K562 (cell line): ENCODE measurements at regions not wholly inside any gene's neighbourhood (a gene's known extent, or its start where the extent isn't known, plus 50 kb on each side); places are given as distances from the start of the nearest gene placed in this dataset.

Experiments used
- ATAC-seq: fragments of 200-7000 bp; cut with Tn5 transposase; 3 replicates; pipeline ENCODE4 v1.9.1; 2020; ENCODE audit warnings: moderate library complexity
- BruUV-seq: library from RNA; stranded (reverse); fragments of 400-500 nt; replicated peaks from 2 replicates; lab custom pipeline; 2021; lab: Mats Ljungman, UMichigan
- CTCF ChIA-PET: fragments of 300-600 bp; formaldehyde crosslinking; extraction: SDS; loops from one replicate; lab custom pipeline; 2021; ENCODE audit warnings: low intra/inter-chr PET ratio; lab: Yijun Ruan, JAX
- POLR2A ChIA-PET: fragments of 300-600, 350-650 bp; sonication (Branson Sonifier 250); formaldehyde crosslinking; extraction: SDS; loops from one replicate; lab custom pipeline; 2021; ENCODE audit warnings: antibody characterized with exemption, inconsistent platforms; lab: Yijun Ruan, JAX
- DNase-seq, 4 experiments: peaks; one replicate each; pipeline versions ENCODE4 v3.0.0 to v3.0.0-alpha.2; 2011 to 2018; ENCODE audit warnings: low spot score in 3 of 4, mixed read lengths in 3 of 4; ENCODE audit errors: extremely low read depth in 1 of 4
- FAIRE-seq: peaks from 2 replicates; lab custom pipeline; 2011; peaks lifted over from hg19 to GRCh38; lab: Jason Lieb, UNC
- H2AFZ ChIP-seq: 2 replicates; pipeline ENCODE4 v1.6.0; 2011; ENCODE audit warnings: low read depth, low read length, control low read depth, inconsistent platforms
- H3K27ac ChIP-seq: fragments of 200-600 bp; 3 replicates; pipeline ENCODE4 v1.8.0; 2011; ENCODE audit warnings: low read depth, mild to moderate bottlenecking, control low read depth, inconsistent platforms, low read length, moderate library complexity, mixed read lengths; ENCODE audit errors: extremely low read depth
- H3K27me3 ChIP-seq, 2 experiments: fragments of 300-600 bp in 1 of 2; 2 replicates in 1 of 2; 3 replicates in 1 of 2; pipeline versions ENCODE4 v1.6.0 to v1.8.0; 2011; ENCODE audit warnings: inconsistent platforms in 2 of 2, low read length in 2 of 2, mild to moderate bottlenecking in 1 of 2, mixed read lengths in 1 of 2, moderate library complexity in 1 of 2; ENCODE audit not compliant: control insufficient read depth in 2 of 2, insufficient read depth in 2 of 2
- H3K36me3 ChIP-seq: fragments of 300-600 bp; 3 replicates; pipeline ENCODE4 v1.8.0; 2011; ENCODE audit warnings: mild to moderate bottlenecking, low read length, inconsistent platforms; ENCODE audit not compliant: control insufficient read depth, insufficient read depth
- H3K4me1 ChIP-seq, 2 experiments: fragments of 200-600 bp in 1 of 2; replicated peaks in 1 of 2; 2 replicates in 1 of 2; 3 replicates in 1 of 2; pipeline versions ENCODE4 v1.5.1 to v1.8.0; 2011; ENCODE audit warnings: inconsistent platforms in 2 of 2, low read length in 2 of 2, mild to moderate bottlenecking in 1 of 2, mixed read lengths in 1 of 2, moderate library complexity in 1 of 2; ENCODE audit not compliant: control insufficient read depth in 2 of 2, insufficient read depth in 2 of 2
- H3K4me2 ChIP-seq: 2 replicates; pipeline ENCODE4 v1.6.1; 2011; ENCODE audit warnings: low read length, control low read depth, inconsistent platforms, mixed read lengths; ENCODE audit not compliant: insufficient read depth
- H3K4me3 ChIP-seq: fragments of 200-600 bp; sonication (generic), shearing (Covaris generic); 2 replicates; pipeline ENCODE4 v1.5.1; 2016; ENCODE audit warnings: control low read depth, inconsistent platforms
- H3K79me2 ChIP-seq: fragments of 200-600 bp; 3 replicates; pipeline ENCODE4 v1.8.0; 2011; ENCODE audit warnings: low read length, inconsistent platforms; ENCODE audit not compliant: control insufficient read depth, insufficient read depth
- H3K9ac ChIP-seq, 2 experiments: 2 replicates each; pipeline versions ENCODE4 v1.6.0 to v1.6.1; 2011; ENCODE audit warnings: low read depth in 2 of 2, low read length in 2 of 2, control low read depth in 1 of 2, inconsistent platforms in 1 of 2, mild to moderate bottlenecking in 1 of 2, mixed read lengths in 1 of 2; ENCODE audit not compliant: insufficient read depth in 1 of 2
- H3K9me1 ChIP-seq: one replicate; pipeline ENCODE4 v1.6.0; 2011; ENCODE audit warnings: inconsistent platforms, mild to moderate bottlenecking, low read length, moderate library complexity; ENCODE audit not compliant: control insufficient read depth, insufficient read depth
- H3K9me3 ChIP-seq: replicated peaks from 2 replicates; pipeline ENCODE4 v1.5.1; 2011; ENCODE audit warnings: low read depth, low read length, inconsistent platforms; ENCODE audit not compliant: control insufficient read depth, insufficient read depth
- H4K20me1 ChIP-seq: replicated peaks from 2 replicates; pipeline ENCODE4 v1.6.1; 2011; ENCODE audit warnings: low read length, inconsistent platforms, mixed read lengths; ENCODE audit not compliant: control insufficient read depth, insufficient read depth
- HDAC2 ChIP-seq: fragments of 450-650 bp; IDR thresholded peaks from 2 replicates; pipeline ENCODE4 v1.6.1; 2016; ENCODE audit warnings: mild to moderate bottlenecking
- MTA2 ChIP-seq: fragments of 450-650 bp; IDR thresholded peaks from 2 replicates; pipeline ENCODE4 v1.6.1; 2016; ENCODE audit warnings: low read depth
- RNF219 ChIP-seq: fragments of 250-450 bp; sonication (Bioruptor Pico); IDR thresholded peaks from 2 replicates; pipeline ENCODE4 v1.5.0; 2022; ENCODE audit warnings: mild to moderate bottlenecking
- SIN3B ChIP-seq: fragments of 450-650 bp; IDR thresholded peaks from 2 replicates; pipeline ENCODE4 v1.6.1; 2017; ENCODE audit warnings: low read depth, mild to moderate bottlenecking, moderate library complexity
- TCF15 ChIP-seq: fragments of 250-450 bp; sonication (Bioruptor Pico); IDR thresholded peaks from 2 replicates; pipeline ENCODE4 v1.8.0; 2022; ENCODE audit warnings: moderate library complexity, mild to moderate bottlenecking, inconsistent platforms
- TRIM28 ChIP-seq: fragments of 450-650 bp; IDR thresholded peaks from 2 replicates; pipeline ENCODE4 v1.6.1; 2017
- ZNF12 ChIP-seq: sonication (generic); formaldehyde crosslinking; IDR thresholded peaks from 2 replicates; pipeline ENCODE4 v1.4.0; 2020; ENCODE audit warnings: mild to moderate bottlenecking, missing genetic modification reagents
- ZNF140 ChIP-seq: fragments of 250-450 bp; sonication (Bioruptor Pico); IDR thresholded peaks from 2 replicates; pipeline ENCODE4 v1.8.0; 2021; ENCODE audit warnings: moderate library complexity, mild to moderate bottlenecking, inconsistent platforms
- ZNF184 ChIP-seq: sonication (generic); formaldehyde crosslinking; IDR thresholded peaks from 2 replicates; pipeline ENCODE4 v1.5.0; 2020; ENCODE audit warnings: missing genetic modification reagents
- WGBS: fragments of 100-300 bp; shearing (Covaris generic); methylation state at CpG from one replicate; pipeline ENCODE4 v1.1.6; 2016; ENCODE audit warnings: low coverage, mixed read lengths; ENCODE audit not compliant: insufficient coverage; ENCODE audit errors: missing lambda C conversion rate; 5-methylcytosine and 5-hydroxymethylcytosine counted together
- in situ Hi-C: fragments of 300-500 bp; cut with MboI; formaldehyde crosslinking; loops from 4 replicates; pipeline ENCODE4 v1.15.0; 2018; ENCODE audit warnings: inconsistent platforms, mixed read lengths
- intact Hi-C: fragments of 100-400 bp; cut with micrococcal nuclease; formaldehyde crosslinking; loops from 2 replicates; pipeline ENCODE4 v1.14.2; 2022

GRCh38 chr5:88376728-88377127 lies 108.1 kb upstream of the TMEM161B start:
- peaks cover 0 to 10% of the 10 kb centered on the region in 2 experiments; a peak in 3 of 5 replicates for H3K4me1 ChIP-seq
- TF ChIP-seq MTA2 (no peak), TRIM28 (no peak), HDAC2 (no peak), TCF15 (no peak), RNF219 (CRISPR knock-in tag) (no peak), ZNF184 (CRISPR knock-in tag) (no peak), SIN3B (no peak), ZNF12 (CRISPR knock-in tag) (no peak), ZNF140 (CRISPR knock-in tag) (no peak)
- TF ChIP-seq, all 486 proteins: peak for 0
- no peak overlapping the region for H3K4me2 ChIP-seq
- CTCF ChIA-PET: no interaction called here
- no peak for ATAC-seq
- no peaks in the 10 kb centered on the region for H3K79me2 ChIP-seq
- POLR2A ChIA-PET: interaction anchor here (0.6 to 1.2 kb wide), 2 partner anchors 11 to 18 kb away, joined by 3 to 4 read pairs; no protein-coding TSS in a partner anchor
- FAIRE-seq: no peak
- intact Hi-C loops (loop anchor here (10.0 kb wide), 1 partner anchor 232 kb away; no protein-coding TSS in a partner anchor), in situ Hi-C loops (no loop called here)
- no peaks in the 10 kb centered on the region for H4K20me1 ChIP-seq
- WGBS: 14% methylated on average over 5 of the region's 5 CpGs
- H3K36me3 ChIP-seq: no peaks in the 10 kb centered on the region
- no TSS peak for BruUV-seq
- no peak for DNase-seq
- peaks cover 7% of the 10 kb centered on the region for H3K9me3 ChIP-seq
- no peak overlapping the region for H3K9ac ChIP-seq
- H3K9me1 ChIP-seq: no peaks in the 10 kb centered on the region
- no peaks in the 10 kb centered on the region for H3K27me3 ChIP-seq
- H3K27ac ChIP-seq: no peak overlapping the region
- no peak overlapping the region for H2AFZ ChIP-seq
- H3K4me3 ChIP-seq: no peak overlapping the region
